Endothelial cell (in vitro differentiated cells): ENCODE measurements at regions not wholly inside any gene's neighbourhood (a gene's known extent, or its start where the extent isn't known, plus 50 kb on each side); places are given as distances from the start of the nearest gene placed in this dataset.

Experiments
- DNase-seq: peaks from one replicate; pipeline ENCODE4 v3.0.0; 2021; ENCODE audit warnings: low spot score
- H3K27ac Mint-ChIP-seq: one replicate; pipeline ENCODE4 v1.8.0; 2021; ENCODE audit warnings: mixed read lengths, inconsistent platforms; ENCODE audit not compliant: unreplicated experiment
- H3K27me3 Mint-ChIP-seq: one replicate; pipeline ENCODE4 v1.8.0; 2021; ENCODE audit warnings: mild to moderate bottlenecking, moderate library complexity, mixed read lengths, inconsistent platforms; ENCODE audit not compliant: unreplicated experiment
- H3K36me3 Mint-ChIP-seq: one replicate; pipeline ENCODE4 v1.8.0; 2021; ENCODE audit warnings: mild to moderate bottlenecking, low read depth, mixed read lengths, inconsistent platforms; ENCODE audit not compliant: unreplicated experiment
- H3K4me1 Mint-ChIP-seq: one replicate; pipeline ENCODE4 v1.8.0; 2021; ENCODE audit warnings: mild to moderate bottlenecking, mixed read lengths, inconsistent platforms; ENCODE audit not compliant: unreplicated experiment
- H3K4me3 Mint-ChIP-seq: one replicate; pipeline ENCODE4 v1.8.0; 2021; ENCODE audit warnings: mild to moderate bottlenecking, mixed read lengths, inconsistent platforms; ENCODE audit not compliant: unreplicated experiment
- H3K9me3 Mint-ChIP-seq: one replicate; pipeline ENCODE4 v1.8.0; 2021; ENCODE audit warnings: mixed read lengths, inconsistent platforms; ENCODE audit not compliant: unreplicated experiment
- TF ChIP-seq, protein P1 (sequence below): fragments of 200-600 bp; sonication (generic); IDR thresholded peaks from one replicate; pipeline ENCODE4 v1.5.0; 2021; ENCODE audit warnings: antibody characterized with exemption; ENCODE audit not compliant: unreplicated experiment

DNA sequence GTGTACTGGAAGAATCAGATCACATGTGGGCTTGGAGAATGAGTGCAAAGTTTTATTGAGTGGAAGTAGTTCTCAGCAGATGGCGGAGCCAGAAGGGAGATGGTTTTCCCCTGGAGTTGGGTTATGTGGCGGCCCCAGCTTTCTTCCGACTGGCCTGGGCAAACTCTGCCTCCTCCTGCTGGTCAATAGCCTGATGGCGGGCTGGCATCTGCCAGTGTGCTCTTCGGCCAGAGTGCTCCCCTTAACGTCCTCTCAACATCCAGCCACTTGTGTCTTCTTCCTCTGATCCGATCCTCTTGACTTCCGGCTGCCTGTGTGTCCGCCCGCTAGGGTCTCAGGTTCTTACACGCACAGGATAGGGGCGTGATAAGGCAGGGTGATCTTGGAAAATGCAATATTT is 741.3 kb downstream of the RNF144A start:
- no peaks in the 10 kb centered on the region for H3K9me3 Mint-ChIP-seq
- DNase-seq = no peak
- H3K4me1 Mint-ChIP-seq = no peaks in the 10 kb centered on the region
- no peak overlapping the region for H3K4me3 Mint-ChIP-seq
- H3K27me3 Mint-ChIP-seq = no peaks in the 10 kb centered on the region
- TF ChIP-seq, protein P1, sequence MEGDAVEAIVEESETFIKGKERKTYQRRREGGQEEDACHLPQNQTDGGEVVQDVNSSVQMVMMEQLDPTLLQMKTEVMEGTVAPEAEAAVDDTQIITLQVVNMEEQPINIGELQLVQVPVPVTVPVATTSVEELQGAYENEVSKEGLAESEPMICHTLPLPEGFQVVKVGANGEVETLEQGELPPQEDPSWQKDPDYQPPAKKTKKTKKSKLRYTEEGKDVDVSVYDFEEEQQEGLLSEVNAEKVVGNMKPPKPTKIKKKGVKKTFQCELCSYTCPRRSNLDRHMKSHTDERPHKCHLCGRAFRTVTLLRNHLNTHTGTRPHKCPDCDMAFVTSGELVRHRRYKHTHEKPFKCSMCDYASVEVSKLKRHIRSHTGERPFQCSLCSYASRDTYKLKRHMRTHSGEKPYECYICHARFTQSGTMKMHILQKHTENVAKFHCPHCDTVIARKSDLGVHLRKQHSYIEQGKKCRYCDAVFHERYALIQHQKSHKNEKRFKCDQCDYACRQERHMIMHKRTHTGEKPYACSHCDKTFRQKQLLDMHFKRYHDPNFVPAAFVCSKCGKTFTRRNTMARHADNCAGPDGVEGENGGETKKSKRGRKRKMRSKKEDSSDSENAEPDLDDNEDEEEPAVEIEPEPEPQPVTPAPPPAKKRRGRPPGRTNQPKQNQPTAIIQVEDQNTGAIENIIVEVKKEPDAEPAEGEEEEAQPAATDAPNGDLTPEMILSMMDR = no peak
- no peak overlapping the region for H3K27ac Mint-ChIP-seq
- H3K36me3 Mint-ChIP-seq = no peaks in the 10 kb centered on the region

DNA sequence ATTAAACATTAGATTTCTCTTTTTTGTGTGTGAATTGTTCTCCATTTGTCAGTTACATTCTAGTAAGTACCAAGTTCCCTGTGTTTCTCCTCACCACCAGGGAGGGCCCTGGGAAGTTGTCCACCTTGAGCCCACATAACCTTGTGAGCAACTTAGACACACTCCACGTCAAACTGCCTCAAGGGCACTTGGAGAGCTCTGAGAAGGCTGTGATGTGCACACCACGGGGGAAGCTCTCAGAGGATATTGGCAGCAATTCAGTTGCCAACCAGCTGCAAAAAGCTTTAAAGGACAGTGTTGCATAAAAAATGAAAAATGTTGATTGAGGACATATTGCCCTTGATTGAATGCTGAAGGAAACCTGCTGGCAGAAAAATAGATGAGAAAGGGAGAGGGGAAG is 743.6 kb downstream of the RNF144A start:
- H3K27me3 Mint-ChIP-seq = no peaks in the 10 kb centered on the region
- no peak for DNase-seq
- H3K36me3 Mint-ChIP-seq = no peaks in the 10 kb centered on the region
- TF ChIP-seq, protein P1 = no peak
- H3K27ac Mint-ChIP-seq = no peak overlapping the region
- no peak overlapping the region for H3K4me3 Mint-ChIP-seq
- H3K9me3 Mint-ChIP-seq = no peaks in the 10 kb centered on the region
- H3K4me1 Mint-ChIP-seq = no peaks in the 10 kb centered on the region

DNA sequence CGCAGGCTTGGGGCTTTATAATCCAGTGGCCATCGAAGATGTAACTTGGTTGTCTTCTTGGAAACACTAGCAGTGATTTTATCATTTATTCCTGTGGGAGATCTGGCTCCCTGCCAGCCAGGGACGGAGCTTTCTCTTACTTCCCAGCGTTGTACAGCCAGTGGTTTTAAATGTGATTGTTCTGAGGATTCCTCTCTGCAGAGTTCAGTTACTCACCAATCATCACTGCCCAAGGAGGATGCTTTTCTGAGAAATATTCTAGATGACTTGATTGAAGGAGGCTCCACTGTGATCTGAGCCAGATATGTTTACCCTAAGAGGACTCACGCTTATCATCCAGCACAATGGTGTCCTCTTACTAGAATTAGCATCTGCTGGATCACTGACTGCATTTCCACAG is 744.3 kb downstream of the RNF144A start:
- no peaks in the 10 kb centered on the region for H3K9me3 Mint-ChIP-seq
- no peak for DNase-seq

DNA sequence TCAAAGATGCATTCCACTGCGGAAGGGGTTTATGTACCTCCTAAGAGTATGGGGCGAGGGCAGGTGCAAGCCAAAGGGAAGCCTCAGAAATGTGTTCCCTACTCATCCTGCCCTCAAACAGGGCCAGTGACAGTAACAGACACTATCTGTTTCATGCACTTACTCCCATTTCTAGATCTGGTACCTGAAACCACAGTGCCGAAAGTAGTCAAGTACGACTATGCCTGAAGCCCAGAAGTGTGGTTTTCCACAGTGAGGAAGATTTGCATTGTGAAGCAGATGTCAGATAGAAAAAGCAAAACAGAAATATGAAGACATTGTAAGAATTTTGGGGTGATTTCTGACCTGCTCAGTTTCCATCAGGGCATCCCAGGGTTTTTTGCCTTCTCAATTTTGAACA is 748.7 kb downstream of the RNF144A start:
- H3K36me3 Mint-ChIP-seq = no peaks in the 10 kb centered on the region
- TF ChIP-seq, protein P1 = no peak
- H3K4me3 Mint-ChIP-seq = no peak overlapping the region
- H3K27ac Mint-ChIP-seq = no peak overlapping the region
- peaks cover 3% of the 10 kb centered on the region for H3K4me1 Mint-ChIP-seq
- H3K27me3 Mint-ChIP-seq = peaks cover 2% of the 10 kb centered on the region
- no peaks in the 10 kb centered on the region for H3K9me3 Mint-ChIP-seq
- no peak for DNase-seq

More for the DNA sequence above, 744.3 kb downstream of the RNF144A start:
- Mint-ChIP-seq H3K4me1 (peaks cover 3% of the 10 kb centered on the region), H3K27ac (no peak overlapping the region), H3K4me3 (no peak overlapping the region), H3K36me3 (no peaks in the 10 kb centered on the region), H3K27me3 (no peaks in the 10 kb centered on the region)
- TF ChIP-seq, protein P1 = no peak

DNA sequence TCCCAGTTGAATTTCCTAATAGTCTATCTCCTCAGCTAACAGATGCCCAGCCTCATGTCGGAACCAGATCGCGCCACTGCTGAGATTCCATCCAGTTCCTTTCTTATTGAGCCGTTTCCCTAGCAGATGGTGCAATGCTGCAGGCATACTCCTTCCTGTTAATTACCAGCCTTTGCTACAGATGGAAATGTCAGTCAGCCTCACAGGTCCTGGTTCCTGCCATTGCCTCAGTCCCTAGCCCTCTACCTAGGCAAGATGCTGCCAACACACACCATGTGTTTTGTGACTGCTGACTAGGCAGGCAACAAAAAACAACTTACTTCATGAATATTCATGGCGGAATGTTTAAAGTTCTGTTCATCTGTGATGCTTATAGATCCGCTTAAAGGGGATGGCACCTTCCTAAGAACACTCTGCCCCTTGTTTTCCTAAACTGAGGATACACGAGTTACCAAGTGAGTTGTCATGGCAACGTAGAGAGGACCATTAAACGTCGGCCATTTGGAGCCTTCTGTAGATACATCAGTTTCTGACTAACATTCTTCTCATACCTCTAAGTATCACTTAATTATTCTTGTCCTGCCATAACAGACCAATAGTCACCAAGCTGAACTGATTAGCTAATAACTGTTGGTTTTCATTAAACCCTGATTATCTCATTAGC is 749.5 kb downstream of the RNF144A start:
- Mint-ChIP-seq H3K36me3 (no peaks in the 10 kb centered on the region), H3K4me1 (peaks cover 3% of the 10 kb centered on the region), H3K27me3 (peaks cover 5% of the 10 kb centered on the region), H3K4me3 (no peak overlapping the region), H3K9me3 (no peaks in the 10 kb centered on the region), H3K27ac (no peak overlapping the region)
- TF ChIP-seq, protein P1 = no peak
- DNase-seq = no peak
